H1 (cell line): ENCODE measurements at regions not wholly inside any gene's neighbourhood (a gene's known extent, or its start where the extent isn't known, plus 50 kb on each side); places are given as distances from the start of the nearest gene placed in this dataset.

Experiments used
- CEBPB ChIP-seq: IDR thresholded peaks from 2 replicates; pipeline ENCODE4 v1.6.1; 2012; ENCODE audit warnings: low read depth, low read length
- CHD1 ChIP-seq: IDR thresholded peaks from 2 replicates; pipeline ENCODE4 v1.6.1; 2012; ENCODE audit warnings: low read depth, low read length, improper control_type of control experiment
- EGR1 ChIP-seq: IDR thresholded peaks from 2 replicates; pipeline ENCODE4 v1.6.1; 2011; ENCODE audit warnings: low read depth, low read length, borderline replicate concordance
- SIN3A ChIP-seq, 2 experiments: IDR thresholded peaks in 1 of 2; conservative IDR thresholded peaks in 1 of 2; 2 replicates each; pipeline ENCODE4 v1.6.1; 2011 to 2012; ENCODE audit warnings: low read length in 2 of 2, improper control_type of control experiment in 1 of 2, low read depth in 1 of 2, mild to moderate bottlenecking in 1 of 2
- SP2 ChIP-seq: IDR thresholded peaks from 2 replicates; pipeline ENCODE4 v1.6.1; 2012; ENCODE audit warnings: mild to moderate bottlenecking, low read length, inconsistent platforms

GRCh38 chrX:39818750-39819149, 279.0 kb downstream of the BCOR start (continued):
- TF ChIP-seq SP2: no peak
- TF ChIP-seq CHD1: no peak
- TF ChIP-seq SIN3A (conservative IDR thresholded peaks at IDR 0.05 in 1 of 2, IDR thresholded peaks at IDR 0.05 in 1 of 2; ENCODE audit: low read depth in 1 of 2, low read length in 2 of 2): no peak
- TF ChIP-seq CEBPB: no peak
- no peak for TF ChIP-seq EGR1
- TF ChIP-seq, all 59 proteins: peak for 0
